Sigmoid colon (tissue), 4 donors: ENCODE measurements at regions not wholly inside any gene's neighbourhood (a gene's known extent, or its start where the extent isn't known, plus 50 kb on each side); places are given as distances from the start of the nearest gene placed in this dataset.

ENCODE experiments used
- EP300 ChIP-seq, 4 donors: sonication (generic); formaldehyde crosslinking; IDR thresholded peaks; one replicate each; pipeline ENCODE4 v1.6.1; 2017; ENCODE audit warnings: antibody characterized with exemption in 4 of 4
- TF ChIP-seq, protein P1 (sequence below), 4 experiments: fragments of 450-650 bp in 3 of 4; fragments of 200-600 bp in 1 of 4; IDR thresholded peaks; one replicate each; pipeline ENCODE4 v1.5.1; 2016 to 2019; ENCODE audit warnings: antibody characterized with exemption in 4 of 4, mild to moderate bottlenecking in 3 of 4, moderate library complexity in 2 of 4

DNA sequence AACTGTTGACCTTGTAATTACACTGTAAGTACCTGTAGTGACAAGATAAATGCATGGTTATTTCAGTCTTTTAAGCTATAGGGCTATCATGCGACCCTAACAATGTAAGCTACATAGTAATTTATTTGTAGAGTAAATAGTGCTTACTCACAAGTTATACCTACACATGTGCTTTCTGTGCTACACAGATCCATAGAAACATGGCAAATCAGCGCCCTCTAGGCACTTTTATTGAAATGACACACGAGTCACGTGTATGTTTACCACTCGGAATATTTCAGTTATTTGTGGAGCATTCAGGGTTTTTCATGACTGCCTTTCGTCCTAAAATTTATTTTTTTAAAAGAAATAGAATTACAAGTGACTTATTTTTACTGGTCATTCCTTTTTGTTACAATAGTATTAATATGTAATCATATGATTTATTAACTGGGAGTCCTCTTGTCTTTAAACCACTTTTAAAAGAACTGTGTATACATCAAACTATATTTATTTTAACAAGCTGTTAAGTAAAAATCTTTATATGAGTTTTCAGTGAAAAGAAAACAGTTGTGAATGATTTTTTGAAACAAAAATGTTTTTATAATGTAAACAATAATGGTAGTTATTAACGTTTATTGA lies 1242.3 kb upstream of the WWC1 start:
- TF ChIP-seq, protein P1, sequence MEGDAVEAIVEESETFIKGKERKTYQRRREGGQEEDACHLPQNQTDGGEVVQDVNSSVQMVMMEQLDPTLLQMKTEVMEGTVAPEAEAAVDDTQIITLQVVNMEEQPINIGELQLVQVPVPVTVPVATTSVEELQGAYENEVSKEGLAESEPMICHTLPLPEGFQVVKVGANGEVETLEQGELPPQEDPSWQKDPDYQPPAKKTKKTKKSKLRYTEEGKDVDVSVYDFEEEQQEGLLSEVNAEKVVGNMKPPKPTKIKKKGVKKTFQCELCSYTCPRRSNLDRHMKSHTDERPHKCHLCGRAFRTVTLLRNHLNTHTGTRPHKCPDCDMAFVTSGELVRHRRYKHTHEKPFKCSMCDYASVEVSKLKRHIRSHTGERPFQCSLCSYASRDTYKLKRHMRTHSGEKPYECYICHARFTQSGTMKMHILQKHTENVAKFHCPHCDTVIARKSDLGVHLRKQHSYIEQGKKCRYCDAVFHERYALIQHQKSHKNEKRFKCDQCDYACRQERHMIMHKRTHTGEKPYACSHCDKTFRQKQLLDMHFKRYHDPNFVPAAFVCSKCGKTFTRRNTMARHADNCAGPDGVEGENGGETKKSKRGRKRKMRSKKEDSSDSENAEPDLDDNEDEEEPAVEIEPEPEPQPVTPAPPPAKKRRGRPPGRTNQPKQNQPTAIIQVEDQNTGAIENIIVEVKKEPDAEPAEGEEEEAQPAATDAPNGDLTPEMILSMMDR (IDR thresholded peaks at IDR 0.05): peak in 1 of 4 experiments; percentile 18
- TF ChIP-seq EP300 (IDR thresholded peaks at IDR 0.05): no peak
